Stimulated activated CD4-positive, alpha-beta T cell treated with anti-CD3 and anti-CD28 coated beads, Interleukin-1b, Interleukin-23, amount 100 ng/mL, for 1 hour (primary cell): ENCODE measurements at regions not wholly inside any gene's neighbourhood (a gene's known extent, or its start where the extent isn't known, plus 50 kb on each side); places are given as distances from the start of the nearest gene placed in this dataset.
"Not testable (repeated sequence)": the region's sequence is repeated elsewhere in the genome, so short reads cannot be mapped to it uniquely, and the experiment has no call there.

Experiments
- DNase-seq, 2 donors: peaks; one replicate each; pipeline ENCODE4 v3.0.0-alpha.2; 2020; ENCODE audit warnings: low read depth in 2 of 2

DNA sequence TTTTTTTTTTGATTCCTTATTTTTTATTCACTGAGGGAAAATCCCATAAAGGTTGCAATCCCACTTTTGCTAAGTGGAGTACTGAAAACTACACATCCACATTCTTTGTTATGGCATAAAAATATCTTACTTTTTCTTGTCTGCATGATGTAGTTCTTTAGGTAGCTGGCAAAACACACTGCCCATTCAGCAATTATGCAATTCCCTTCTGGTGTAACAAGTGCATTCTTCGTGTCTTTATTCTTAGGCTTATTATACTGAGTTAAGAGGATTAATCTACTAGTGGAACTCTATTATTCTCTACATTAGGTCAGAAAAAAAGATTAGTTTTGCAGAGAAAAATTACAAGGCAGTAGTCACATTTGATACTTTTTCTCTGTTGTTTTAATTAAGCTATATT, 403.8 kb upstream of the GBE1 start:
- DNase-seq: no peak

DNA sequence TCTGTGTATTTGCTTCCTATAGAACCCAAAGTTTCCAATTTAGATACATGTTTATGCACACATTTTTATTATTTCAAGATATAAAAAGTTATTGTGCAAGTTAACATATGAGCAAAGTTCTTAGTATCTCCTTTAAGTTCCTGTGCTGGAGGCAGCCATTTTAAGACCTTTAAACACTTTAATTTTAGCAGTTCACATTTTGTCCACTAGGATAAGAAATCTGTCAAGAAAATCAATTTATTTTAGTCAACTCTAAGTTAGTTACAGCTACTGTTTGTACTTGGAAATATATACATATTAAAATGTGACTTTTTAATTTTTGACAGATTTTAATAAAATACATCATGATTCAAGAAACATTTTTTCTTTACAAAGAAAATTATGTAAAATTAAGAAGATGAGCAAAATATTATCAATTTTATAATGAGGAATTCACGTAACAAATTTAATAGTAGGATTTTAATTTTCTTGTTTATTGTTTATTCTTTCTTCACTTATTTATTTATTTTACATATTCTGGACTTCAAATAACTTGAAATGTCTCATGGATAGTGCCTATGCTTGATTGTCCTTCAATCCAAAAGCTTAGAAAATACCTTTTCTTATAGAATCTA, 402.6 kb upstream of the GBE1 start:
- no peak for DNase-seq

DNA sequence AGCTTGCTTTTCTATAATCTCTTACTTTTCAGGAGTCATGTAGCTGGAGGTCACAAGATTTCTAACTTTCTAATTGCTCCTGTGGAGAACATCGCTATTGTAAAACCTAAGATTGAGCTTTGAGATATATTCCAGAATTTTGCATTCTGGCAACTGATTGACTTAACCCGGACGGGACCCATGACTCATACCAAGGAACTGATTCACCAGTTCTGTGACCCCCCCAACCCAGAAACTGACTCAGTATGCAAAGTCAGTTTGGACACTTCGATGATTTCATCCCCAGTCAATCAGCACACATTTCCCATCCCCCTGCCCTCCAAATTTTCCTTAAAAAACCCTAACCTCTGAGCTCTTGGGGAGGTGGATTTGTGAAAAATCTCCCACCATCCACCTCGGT, 396.5 kb upstream of the GBE1 start:
- DNase-seq: no peak

DNA sequence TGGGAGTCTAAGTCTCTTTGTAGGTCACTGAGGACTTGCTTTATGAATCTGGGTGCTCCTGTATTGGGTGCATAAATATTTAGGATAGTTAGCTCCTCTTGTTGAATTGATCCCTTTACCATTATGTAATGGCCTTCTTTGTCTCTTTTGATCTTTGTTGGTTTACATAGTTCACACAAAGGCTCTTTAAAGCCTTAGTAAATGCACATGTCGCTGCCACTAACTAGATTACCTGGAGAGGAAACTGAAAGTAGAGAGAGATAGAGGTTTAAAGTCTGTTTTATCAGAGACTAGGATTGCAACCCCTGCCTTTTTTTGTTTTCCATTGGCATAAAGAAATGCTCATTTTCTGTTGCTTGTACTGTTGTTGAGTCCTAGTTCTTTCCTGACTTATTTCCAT, 392.4 kb upstream of the GBE1 start:
- DNase-seq: not testable (repeated sequence)

DNA sequence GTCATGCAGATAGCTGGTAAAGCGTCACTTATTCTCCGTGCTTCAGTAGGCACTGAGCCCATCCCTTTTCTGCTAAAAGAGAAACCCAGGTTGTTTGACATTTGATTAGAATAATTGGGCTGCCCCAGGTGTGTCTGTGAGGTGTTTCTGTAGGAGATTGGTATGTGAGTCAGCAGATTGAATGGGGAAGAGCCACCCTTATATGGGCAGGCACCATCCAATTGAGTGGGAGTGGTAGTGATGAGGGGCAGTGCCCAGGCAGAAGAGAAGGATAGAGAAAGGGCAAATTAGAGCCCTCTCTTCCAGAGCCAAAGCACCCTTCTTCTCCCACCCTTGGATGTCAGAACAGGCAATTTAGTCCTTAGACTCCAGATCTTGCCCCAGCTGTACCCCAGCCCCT, 384.3 kb upstream of the GBE1 start:
- DNase-seq: no peak

DNA sequence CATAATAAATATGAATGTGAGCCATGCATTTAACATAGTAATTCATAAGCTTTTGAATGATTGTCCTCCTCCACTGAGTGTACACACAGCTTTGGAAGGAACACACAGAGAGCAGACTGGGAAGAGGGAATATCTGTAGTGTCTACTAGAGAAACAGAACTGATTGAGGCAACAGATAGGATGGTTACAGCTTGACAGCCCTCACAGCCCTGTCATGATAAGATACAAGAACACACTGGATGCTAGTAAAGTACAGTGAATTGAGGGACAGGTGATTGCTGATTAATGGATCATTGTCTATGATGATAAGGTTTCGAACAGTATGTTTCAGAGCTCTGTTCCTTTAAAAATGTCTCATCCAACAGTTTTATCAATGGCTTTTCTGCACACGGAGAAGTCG, 383.4 kb upstream of the GBE1 start:
- no peak for DNase-seq

DNA sequence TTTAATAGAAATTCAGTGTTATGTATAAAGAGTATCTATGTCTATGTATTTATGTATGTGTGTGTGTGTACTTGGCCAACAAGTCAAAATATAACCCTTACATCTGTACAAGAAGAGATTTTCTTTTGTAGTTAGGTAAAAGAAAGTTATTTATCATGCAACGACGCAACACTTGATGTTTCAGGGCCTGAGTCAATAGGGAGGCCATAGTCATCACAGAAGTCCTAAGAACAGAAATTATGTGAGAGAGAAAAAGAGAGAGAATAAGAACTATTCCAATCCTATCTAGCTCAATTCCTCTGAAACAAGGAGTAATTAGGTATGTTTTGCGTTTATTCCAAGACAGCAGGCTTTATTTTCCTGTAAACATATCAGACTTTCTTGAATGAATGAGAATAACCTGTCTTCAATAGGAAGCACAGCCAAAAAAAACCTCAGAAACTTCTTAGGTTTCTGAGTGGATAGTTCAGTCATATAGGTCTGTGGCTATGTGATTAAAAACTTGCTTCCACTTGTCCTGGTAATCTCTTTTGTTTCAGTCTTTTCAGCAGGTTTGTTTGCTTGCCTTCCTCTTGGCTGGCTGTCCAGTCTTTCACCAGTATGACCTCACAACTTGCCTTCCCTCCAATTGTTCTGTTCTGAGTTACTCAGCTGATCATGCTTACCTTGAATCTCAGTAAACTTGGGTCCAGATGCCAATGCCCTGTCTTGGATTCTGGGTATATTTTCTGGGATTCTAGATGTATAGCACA, 382.4 kb upstream of the GBE1 start:
- no peak for DNase-seq

DNA sequence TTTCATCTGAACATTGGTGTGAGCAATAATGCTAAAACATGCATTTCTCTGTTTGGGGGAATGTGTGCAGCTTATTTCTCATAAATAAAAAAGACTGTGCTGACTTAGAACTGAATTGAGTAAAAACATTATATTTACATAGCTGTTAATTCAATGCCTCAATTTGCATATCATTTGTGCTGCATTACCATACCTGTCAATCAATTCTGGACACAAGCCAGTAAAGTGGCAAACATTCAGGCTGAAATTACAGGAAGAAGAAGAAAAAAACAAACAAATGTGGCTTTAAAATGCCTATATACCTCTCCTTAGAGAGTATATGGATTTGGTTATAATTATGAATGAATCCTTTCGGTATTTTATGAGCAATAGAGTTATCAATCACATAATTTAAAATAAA, 380.1 kb upstream of the GBE1 start:
- DNase-seq: no peak

DNA sequence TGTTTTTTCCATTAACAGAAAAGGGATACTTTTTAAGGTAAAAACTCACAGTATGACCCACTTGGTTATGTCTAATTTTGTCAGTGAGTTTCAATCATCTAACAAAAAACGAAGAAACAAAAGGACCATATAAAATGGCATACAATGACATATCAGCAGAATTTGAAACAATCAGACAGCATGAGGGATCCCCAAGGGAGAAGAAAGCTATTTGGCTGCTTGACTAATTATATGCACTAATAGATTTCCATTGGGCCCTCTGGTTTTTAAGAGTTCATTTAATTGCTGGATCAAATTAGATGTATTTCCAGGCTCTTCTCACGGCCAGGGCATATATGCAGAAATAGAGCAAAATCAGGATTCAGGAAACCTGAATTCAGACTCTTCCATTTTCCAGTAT, 376.4 kb upstream of the GBE1 start:
- DNase-seq: no peak

DNA sequence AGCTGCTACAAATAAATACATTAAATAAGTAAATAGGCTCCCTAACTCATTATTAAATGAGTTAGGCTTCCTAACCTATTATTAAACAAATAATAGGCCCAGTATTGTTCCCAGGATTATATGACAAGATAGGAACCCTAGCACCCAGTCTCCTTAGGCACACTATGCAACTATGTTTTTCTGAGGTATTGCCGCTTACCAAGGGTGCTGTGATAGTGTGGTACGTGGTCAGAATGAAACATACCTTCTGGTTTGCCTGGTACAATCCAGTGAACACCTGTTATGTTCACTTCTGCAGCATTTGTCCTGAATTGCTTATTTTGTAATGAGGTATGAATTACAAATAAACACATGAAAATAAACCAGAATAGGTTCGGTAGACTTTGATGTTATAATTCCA, 375.6 kb upstream of the GBE1 start:
- DNase-seq: no peak

DNA sequence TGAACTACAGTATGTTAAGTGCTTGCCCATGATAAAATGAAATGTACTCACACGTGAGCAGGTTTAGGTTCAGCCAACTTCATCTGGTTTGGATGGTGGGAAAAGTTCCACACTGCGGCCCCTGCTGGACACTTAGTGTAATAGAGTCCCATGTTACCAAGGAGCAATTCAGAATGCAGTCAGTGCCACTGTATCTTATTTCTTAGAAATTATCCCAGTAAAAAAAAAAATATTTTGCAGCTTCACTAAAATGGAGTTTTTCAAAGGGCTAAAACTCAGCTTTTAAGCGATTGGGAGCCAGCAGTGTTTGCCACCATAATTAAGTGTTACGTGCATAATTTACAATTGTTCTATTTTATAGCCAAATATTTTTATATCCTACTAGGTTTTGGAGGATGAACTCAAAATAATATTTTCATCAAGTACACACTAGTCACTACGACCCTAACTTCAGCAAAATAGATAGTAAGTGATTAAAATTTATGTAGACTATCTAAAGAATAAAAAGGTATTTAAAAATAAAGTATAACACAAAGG, 371.7 kb upstream of the GBE1 start:
- peak in 1 of 2 donors; percentile 14 for DNase-seq

DNA sequence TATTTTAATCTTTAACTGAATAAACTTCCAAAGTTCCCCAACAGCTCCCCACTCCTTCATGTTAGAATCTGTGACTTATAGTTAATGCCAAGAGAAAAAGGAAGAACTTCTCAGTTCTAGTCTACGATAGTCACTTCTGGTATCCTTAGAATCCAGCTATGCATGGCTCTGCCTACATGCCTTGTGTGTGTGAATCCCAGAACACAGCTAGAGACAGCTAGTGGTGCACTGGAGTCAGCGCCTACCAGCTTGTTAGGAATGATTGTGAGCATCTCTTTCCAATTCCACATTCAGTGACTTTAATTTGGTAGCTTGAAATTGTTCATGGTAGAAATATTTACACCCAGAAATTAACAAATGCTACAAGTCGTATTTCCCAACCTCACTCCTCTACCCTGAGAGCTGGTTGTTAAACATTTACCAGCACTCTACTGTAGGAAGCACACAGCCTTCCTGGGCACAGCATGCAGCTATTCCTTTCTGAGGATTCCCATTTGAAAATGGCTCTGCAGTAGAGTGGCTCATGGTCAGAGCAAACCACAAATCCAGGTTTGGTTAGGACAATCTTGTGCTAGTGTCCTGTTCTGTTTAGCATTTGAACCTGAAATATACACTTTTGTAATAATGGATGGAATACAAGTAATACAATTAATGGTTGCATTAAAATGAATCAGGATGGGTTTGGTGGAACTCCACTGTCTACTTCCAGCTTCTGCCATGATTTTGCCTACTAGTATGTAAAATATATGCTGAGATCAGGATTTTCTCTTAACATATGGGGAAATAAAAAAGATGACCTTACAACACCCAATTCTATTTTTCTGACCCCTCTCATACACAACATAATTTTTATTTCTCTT, 371.0 kb upstream of the GBE1 start:
- no peak for DNase-seq

DNA sequence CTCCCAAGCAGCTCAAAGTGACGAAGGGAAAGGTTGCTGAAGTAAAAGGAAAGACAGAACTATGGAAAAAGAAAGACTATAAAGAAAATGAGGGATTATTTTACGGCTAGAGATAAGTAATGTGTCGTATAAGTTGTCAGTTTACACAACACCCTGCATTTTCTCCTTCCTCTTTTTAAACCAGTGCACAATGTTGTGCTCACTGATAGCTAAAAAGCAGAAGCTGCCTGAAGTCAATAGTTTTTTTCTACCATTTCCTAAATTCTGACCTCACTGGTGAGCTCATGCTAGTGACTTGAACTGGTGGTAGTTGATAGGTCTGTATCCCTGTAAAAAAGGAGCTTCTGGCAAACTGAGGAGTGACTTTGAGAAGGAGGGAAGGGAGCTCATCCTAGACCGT, 368.6 kb upstream of the GBE1 start:
- DNase-seq: no peak

DNA sequence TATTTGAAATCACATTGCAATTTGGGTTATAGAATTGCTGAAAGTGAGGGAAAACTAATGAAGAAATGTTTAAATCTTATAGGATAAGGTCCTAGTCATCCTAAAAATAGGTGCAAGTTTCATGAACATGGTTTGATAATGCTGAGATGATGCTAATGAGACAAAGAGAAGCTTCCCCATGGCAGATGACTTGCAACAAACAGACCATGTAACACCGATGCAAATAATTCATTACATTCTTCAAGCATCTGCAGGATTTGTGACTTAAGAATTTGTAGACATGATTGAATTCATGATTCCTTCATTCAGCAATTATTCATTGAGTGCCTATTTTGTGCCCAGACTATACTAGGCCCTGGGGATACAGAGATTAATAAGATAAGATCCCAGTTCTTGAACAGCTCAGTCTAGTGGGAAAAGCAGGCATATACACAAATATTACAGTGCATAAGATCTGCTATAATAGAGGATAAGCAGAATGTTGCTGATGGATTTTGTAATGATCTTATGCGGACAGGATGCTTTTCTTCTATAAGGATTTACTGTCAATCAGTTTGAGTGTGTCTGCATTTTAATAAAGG, 367.9 kb upstream of the GBE1 start:
- no peak for DNase-seq

DNA sequence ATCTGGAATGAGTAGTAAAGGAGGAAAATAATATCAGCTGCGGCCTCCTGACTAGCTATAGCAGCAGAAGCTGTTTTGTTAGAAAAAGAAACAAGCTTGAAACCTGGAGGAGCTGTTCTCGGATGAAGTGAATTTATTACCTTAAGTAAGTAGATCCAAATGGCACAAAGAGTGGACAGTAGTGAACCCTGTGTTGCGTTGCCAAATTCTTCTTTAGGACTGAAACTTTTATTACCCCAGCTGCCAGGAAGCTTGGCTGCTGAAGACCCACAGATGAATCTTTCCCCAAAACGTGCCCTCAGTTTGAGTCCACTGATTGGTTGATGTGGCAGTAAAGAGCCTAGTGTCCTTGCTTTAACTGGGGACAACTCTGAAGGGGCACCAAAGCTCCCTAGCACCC, 366.8 kb upstream of the GBE1 start:
- DNase-seq: no peak

DNA sequence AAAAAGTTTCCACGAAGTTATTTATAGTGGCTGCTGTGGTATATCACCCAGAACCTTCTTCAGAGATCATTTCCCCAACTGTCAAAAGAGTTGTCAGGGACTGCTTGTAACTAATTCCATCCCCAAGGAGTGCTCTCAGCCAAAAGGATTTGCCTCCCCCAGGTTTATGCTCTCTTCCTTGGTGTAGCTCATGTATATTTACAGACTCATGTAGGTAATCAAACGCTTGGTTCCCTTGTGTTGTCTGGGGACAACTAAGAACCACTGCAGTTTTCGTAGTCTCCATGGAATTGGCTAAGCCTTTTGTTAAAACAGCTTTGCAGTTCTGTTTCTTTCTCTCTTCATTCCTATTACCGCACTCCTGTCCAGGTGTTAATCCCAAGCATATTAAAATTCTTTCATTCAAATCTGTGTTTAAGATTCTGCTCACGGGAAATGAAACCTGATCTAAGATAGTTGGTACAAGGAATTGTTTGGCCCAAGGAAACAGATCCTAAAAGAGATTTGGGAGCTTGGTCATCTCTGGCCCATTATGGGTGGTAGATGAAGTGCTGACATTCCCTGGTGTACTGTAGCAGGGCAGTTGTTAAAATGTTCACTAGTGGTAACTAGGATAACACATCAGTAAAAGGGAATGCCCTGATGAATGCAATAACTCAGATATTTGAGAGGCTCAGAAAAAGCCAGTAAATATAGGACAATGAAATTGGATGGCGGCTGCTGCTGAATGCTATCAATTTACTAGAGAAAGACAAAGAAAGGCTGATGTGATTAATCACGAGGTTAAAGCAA, 361.3 kb upstream of the GBE1 start:
- DNase-seq: no peak

DNA sequence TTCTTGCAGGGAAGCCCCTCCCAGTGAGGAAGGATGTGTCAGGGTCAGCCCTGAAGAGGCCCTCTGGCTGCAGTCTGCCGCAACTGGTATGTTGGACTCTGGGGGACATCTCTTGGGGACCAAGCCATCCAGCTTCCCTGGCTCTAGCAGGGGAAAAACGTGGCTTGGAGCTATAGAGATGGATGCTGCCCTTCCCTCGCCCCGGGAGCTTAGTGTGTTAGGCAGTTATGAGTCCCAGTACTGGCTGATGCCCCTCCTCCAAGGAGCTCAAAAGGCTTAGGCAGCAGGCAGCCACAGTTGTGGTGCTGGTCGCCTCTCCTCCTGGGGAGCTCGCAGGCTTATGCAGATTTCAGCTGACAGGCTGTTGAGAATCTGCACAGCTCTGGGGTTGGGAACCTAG, 353.1 kb upstream of the GBE1 start:
- no peak for DNase-seq

DNA sequence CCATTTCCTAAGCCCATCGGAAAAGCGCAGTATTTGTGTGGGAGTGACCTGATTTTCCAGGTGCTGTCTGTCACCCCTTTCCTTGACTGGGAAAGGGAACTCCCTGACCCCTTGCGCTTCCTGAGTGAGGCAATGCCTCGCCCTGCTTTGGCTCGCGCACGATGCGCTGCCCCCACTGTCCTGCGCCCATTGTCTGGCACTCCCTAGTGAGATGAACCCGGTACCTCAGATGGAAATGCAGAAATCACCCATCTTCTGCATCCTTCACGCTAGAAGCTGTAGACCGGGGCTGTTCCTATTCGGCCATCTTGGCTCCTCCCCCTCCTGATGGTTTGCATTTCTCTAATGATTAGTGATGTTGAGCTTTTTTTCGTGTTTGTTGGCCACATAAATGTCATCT, 349.3 kb upstream of the GBE1 start:
- DNase-seq: not testable (repeated sequence)

DNA sequence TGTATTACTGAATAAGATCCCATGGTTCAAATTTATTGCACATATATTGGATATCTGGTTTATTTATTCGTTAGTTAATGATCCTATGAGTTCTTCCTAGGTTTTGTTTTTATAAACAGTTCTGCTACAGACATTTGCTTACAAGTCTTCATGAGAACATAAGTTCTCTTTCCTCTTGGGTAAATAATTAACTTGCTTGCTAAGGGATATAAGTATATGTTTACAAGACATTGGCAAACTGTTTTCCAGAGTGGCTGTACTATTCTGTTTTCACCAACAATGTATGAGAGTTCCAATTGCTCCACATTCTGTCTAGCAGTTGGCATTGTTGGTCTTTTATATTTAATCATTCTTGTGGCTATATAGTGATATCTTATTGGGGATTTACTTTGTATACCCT, 341.8 kb upstream of the GBE1 start:
- DNase-seq: no peak

DNA sequence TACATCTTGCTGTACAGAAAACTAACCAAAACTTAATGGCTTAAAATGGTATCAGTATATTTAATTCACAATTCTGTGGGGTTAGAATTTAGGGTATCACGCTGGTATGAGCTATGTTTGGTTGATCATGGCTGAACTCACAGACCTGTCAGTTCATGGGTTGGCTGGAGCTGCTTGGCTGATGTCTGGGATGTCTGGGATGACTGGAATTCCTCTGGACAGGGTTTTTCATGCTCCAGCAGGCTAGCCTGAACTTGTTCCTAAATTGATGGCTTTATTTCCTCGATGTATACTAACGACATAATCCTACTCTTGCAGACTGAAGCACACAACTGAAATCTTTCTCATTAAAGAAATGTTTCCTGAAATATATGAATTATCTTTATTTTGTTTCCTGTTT, 338.9 kb upstream of the GBE1 start:
- DNase-seq: no peak

DNA sequence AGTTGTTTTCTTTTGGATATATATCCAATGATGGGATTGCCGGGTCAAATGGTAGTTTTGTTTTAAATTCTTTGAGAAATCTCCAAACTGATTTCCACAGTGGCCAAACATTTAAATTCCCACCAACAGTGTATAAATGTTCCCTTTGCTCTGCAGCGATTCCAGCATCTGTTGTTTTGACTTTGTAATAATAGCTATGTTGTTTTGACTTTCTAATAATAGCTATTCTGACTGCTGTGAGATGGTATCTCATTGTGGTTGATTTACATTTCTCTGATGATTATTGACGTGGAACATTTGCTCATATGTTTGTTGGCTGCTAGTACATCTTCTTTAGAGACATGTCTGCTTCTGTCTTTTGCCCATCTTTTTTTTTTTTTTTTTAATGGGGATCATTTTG, 332.2 kb upstream of the GBE1 start:
- no peak for DNase-seq
